ENCODE measurements at regions not wholly inside any gene's neighbourhood (a gene's known extent, or its start where the extent isn't known, plus 50 kb on each side); places are given as distances from the start of the nearest gene placed in this dataset.

DNA sequence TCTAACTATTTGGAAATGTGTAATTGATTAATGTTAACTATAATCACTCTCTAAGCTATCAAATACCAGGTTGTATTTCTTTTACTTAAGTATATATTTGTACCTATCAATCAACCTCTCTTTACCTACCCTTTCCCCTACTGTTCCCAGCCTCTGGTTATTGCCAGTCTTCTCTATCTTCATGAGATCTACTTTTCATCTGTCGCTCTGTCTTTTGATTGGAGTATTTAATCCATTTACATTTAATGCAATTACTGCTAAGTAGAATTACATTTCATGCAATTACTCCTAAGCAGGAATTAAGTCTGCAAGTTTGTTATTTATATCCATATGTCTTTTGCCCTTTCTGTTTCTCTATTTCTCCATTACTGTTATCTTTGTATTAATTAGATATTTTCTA lies 148.1 kb downstream of the MAT2B start:
- TF ChIP-seq, protein P1, sequence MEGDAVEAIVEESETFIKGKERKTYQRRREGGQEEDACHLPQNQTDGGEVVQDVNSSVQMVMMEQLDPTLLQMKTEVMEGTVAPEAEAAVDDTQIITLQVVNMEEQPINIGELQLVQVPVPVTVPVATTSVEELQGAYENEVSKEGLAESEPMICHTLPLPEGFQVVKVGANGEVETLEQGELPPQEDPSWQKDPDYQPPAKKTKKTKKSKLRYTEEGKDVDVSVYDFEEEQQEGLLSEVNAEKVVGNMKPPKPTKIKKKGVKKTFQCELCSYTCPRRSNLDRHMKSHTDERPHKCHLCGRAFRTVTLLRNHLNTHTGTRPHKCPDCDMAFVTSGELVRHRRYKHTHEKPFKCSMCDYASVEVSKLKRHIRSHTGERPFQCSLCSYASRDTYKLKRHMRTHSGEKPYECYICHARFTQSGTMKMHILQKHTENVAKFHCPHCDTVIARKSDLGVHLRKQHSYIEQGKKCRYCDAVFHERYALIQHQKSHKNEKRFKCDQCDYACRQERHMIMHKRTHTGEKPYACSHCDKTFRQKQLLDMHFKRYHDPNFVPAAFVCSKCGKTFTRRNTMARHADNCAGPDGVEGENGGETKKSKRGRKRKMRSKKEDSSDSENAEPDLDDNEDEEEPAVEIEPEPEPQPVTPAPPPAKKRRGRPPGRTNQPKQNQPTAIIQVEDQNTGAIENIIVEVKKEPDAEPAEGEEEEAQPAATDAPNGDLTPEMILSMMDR (IDR thresholded peaks at IDR 0.05; ENCODE audit: insufficient read depth, low read length): no peak
- H3K4me3 ChIP-seq (ENCODE audit: low read depth, low read length): no peak overlapping the region
- DNase-seq (ENCODE audit: low read depth): no peak

DNA sequence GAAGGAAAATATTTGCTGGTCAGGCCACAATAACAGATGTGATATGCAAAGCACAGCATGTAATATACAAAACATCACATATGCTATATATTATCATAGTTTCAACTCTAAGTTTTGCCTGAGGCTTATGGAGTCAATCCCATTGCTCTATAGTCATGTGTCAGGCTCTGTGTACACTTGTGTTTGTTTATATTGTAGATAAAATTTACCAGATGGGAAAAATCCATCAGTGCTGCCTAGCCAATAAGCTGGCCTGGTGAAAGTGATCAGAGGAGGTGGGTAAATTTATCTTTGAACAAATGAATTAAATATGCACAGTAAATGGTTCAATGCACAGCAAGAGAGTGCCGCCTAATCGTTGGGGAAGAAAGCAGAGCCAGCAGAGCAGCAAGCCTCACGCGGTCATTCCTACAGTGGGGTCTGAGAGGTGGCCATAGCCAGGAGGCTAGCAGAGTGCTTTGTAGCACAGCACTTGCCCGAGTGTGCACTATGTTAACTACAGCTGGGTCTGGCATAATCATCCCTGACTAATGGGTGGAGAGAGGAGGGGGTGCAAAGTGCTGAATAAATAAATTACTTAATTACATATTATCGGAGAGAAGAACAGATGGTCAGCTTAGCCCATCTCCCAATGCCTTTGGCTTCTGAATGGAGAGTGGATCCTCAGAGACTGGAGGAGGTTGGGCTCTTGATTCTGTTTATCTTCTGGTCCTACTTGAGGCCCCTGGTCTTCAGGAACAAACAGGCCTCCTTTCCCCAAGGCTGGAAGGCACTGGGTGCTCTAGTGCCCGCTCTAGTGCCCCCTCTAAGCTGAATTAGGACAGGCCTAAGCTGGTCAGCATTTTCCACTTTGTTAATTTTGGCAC lies 153.5 kb downstream of the MAT2B start:
- TF ChIP-seq, protein P1 (IDR thresholded peaks at IDR 0.05; ENCODE audit: insufficient read depth, low read length): no peak
- no peak for DNase-seq (ENCODE audit: low read depth)
- H3K4me3 ChIP-seq (ENCODE audit: low read depth, low read length): no peak overlapping the region

DNA sequence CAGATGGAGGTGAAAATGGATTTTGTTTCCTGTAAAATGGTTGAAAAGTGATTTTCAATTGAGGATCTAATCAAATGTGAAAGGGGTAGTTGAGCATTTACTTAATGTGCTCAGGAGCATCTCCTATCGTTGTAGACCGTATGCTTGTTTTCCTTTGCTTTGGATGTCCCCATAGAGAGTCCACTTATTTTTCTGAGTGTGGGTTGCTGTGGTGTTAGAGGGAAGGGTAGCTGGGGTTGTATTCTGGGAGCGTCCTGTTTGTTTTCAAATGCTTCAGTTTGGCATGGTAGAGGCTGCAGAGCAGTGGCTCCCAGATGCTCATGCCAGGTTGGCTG lies 154.1 kb downstream of the MAT2B start:
- no peak overlapping the region for H3K4me3 ChIP-seq (ENCODE audit: low read depth, low read length)
- DNase-seq (ENCODE audit: low read depth): no peak
- TF ChIP-seq, protein P1 (IDR thresholded peaks at IDR 0.05; ENCODE audit: insufficient read depth, low read length): no peak

DNA sequence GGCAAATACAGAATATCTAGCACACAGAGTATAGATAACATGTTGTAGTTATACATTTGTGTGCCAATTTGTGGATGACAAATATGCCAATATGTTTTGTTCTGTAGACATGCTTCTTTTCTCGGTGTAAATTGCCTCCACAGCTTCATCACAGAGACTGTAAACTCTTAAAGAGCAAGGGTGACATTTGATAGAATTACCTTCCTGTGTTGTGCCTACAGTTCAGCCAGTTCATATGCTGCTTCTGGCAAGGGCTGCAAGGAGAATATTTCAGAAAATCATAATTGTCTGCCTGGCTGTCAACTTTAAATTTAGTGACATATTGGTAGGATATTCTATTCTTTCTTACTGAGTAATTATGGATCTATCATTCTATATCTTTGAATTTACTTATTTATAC lies 155.1 kb downstream of the MAT2B start:
- TF ChIP-seq, protein P1 (IDR thresholded peaks at IDR 0.05; ENCODE audit: insufficient read depth, low read length): no peak
- no peak for DNase-seq (ENCODE audit: low read depth)
- no peak overlapping the region for H3K4me3 ChIP-seq (ENCODE audit: low read depth, low read length)

DNA sequence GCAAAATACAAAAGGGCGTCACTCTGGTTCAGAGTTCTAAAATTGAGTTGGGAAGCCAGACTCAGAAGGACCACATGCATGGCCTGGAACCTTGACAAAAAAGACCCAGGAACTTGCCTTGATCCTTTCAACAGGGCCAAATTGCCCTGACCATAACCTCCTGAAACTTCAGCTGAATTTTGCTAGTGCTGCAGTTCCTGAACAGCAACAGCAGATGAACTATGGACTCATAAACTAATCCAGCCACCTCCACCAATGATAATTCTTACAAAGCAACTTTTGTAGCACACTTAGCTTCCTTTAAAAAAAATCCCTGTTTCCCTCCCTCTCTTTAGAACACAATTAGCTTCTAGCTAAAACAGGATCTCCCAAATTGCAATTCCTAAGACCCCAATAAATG lies 155.9 kb downstream of the MAT2B start:
- no peak overlapping the region for H3K4me3 ChIP-seq (ENCODE audit: low read depth, low read length)
- TF ChIP-seq, protein P1 (IDR thresholded peaks at IDR 0.05; ENCODE audit: insufficient read depth, low read length): no peak
- DNase-seq (ENCODE audit: low read depth): no peak

DNA sequence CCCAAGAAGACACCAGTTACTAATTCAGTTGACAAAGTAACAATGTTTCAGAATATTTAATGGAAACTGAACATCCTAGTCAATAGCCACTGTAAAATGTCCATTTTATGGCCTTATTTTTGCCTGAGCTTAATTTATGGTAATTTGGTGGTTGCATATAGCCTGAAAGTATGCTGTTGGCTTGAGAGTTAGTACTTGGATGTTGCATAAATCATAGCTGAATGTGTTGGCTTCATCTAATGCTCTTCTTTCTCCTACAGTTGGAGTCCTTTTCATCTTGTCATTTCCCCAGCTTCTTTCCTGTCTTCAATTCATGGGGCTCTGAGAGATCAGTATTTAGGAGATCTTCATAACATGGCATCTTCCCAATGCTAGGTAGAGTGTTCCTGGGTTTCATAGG lies 164.6 kb downstream of the MAT2B start:
- TF ChIP-seq, protein P1 (IDR thresholded peaks at IDR 0.05; ENCODE audit: insufficient read depth, low read length): no peak
- no peak overlapping the region for H3K4me3 ChIP-seq (ENCODE audit: low read depth, low read length)
- no peak for DNase-seq (ENCODE audit: low read depth)

DNA sequence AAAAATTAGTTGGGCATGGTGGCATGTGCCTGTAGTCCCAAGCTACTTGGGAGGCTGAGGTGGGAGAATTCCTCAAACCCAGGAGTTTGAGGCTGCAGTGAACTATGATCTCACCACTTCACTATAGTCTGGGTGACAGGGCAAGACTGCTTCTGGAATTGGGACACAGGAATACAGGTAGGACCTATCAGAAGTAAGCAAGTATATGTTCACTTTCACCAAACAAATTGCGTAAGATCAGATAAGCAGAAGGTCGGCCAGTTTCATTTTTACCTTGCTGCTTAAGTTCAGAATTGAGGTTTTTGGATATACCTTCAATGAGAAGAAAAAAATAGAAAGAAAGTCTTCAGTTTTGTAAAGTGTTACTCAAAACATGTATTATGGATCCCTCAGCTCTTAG lies 171.7 kb downstream of the MAT2B start:
- no peak for DNase-seq (ENCODE audit: low read depth)

More for the DNA sequence above, 171.7 kb downstream of the MAT2B start:
- TF ChIP-seq, protein P1 (IDR thresholded peaks at IDR 0.05; ENCODE audit: insufficient read depth, low read length): no peak
- no peak overlapping the region for H3K4me3 ChIP-seq (ENCODE audit: low read depth, low read length)
